ENCODE measurements at regions not wholly inside any gene's neighbourhood (a gene's known extent, or its start where the extent isn't known, plus 50 kb on each side); places are given as distances from the start of the nearest gene placed in this dataset.

DNA sequence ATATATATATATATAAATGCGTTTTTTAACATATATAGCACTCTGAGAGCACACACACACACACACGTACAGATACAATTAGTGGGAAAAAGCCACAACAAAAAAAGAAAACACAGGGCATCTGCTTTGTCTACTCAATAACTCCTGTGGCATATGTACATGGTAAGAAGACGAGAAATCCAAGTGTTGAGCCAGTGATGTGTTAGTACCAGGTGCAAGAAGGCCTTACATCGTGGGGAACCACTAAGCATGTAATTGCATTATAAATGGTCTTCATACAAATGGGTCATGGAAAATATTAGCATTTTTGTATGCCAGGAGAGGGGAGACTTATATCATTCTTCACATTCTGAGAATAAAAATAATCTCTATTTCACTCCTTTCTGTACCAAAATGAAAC is 62.7 kb upstream of the FAM47B start:
- Mint-ChIP-seq H3K4me3 (no peak overlapping the region), H3K27ac (no peak overlapping the region), H3K36me3 (ENCODE audit: low read depth) (no peaks in the 10 kb centered on the region), H3K27me3 (ENCODE audit: insufficient read depth) (no peaks in the 10 kb centered on the region), H3K4me1 (no peaks in the 10 kb centered on the region), H3K9me3 (no peaks in the 10 kb centered on the region)
- no peak for TF ChIP-seq CTCF (conservative IDR thresholded peaks at IDR 0.05)
- DNase-seq = no peak
- Histone ChIP-seq H3K36me3 (ENCODE audit: control insufficient read depth, insufficient read depth, low read length) (no peaks in the 10 kb centered on the region), H3K9me3 (ENCODE audit: control insufficient read depth, low read length) (no peaks in the 10 kb centered on the region), H3K27me3 (ENCODE audit: control insufficient read depth, insufficient read depth, low read length, poor library complexity, severe bottlenecking) (no peaks in the 10 kb centered on the region), H3K9ac (ENCODE audit: extremely low read depth, low read length, poor library complexity, severe bottlenecking) (no peak overlapping the region), H3K4me1 (ENCODE audit: control insufficient read depth, insufficient read depth, low read length) (no peaks in the 10 kb centered on the region), H3K4me3 (ENCODE audit: low read length) (no peak overlapping the region), H3K27ac (ENCODE audit: low read depth, low read length) (no peak overlapping the region)
- 80 to 100% methylated on average over 2 of the region's 4 CpGs for WGBS, 2 experiments (ENCODE audit: insufficient coverage in 1 of 2, insufficient read length in 1 of 2)

DNA sequence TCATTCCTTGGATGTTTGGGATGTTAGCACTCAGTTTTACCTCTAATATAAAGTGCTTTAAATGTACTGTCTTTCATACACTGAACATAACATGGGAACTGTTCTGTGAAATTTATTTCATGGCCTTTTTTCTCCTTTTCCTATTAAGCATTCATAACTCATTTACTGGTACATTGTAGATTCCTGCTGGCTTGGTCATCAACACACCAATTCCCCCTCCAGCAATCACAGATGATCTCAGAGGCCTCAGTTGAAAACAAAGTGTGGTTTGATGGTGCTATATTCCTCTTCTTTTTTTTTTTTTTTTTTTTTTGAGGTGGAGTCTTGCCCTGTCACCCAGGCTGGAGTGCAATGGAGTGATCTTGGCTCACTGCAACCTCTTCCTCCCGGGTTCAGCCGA is 61.9 kb upstream of the FAM47B start:
- Mint-ChIP-seq H3K4me1 (no peaks in the 10 kb centered on the region), H3K4me3 (no peak overlapping the region), H3K9me3 (no peaks in the 10 kb centered on the region), H3K36me3 (ENCODE audit: low read depth) (no peaks in the 10 kb centered on the region), H3K27ac (no peak overlapping the region), H3K27me3 (ENCODE audit: insufficient read depth) (no peaks in the 10 kb centered on the region)
- Histone ChIP-seq H3K27ac (ENCODE audit: low read depth, low read length) (no peak overlapping the region), H3K27me3 (ENCODE audit: control insufficient read depth, insufficient read depth, low read length, poor library complexity, severe bottlenecking) (no peaks in the 10 kb centered on the region), H3K9ac (ENCODE audit: extremely low read depth, low read length, poor library complexity, severe bottlenecking) (no peak overlapping the region), H3K36me3 (ENCODE audit: control insufficient read depth, insufficient read depth, low read length) (no peaks in the 10 kb centered on the region), H3K9me3 (ENCODE audit: control insufficient read depth, low read length) (no peaks in the 10 kb centered on the region), H3K4me1 (ENCODE audit: control insufficient read depth, insufficient read depth, low read length) (no peaks in the 10 kb centered on the region), H3K4me3 (ENCODE audit: low read length) (no peak overlapping the region)
- TF ChIP-seq CTCF (conservative IDR thresholded peaks at IDR 0.05) = no peak
- no peak for DNase-seq
- 83 to 100% methylated on average over 1 to 2 of the region's 2 CpGs for WGBS, 2 experiments (ENCODE audit: insufficient coverage in 1 of 2, insufficient read length in 1 of 2)

DNA sequence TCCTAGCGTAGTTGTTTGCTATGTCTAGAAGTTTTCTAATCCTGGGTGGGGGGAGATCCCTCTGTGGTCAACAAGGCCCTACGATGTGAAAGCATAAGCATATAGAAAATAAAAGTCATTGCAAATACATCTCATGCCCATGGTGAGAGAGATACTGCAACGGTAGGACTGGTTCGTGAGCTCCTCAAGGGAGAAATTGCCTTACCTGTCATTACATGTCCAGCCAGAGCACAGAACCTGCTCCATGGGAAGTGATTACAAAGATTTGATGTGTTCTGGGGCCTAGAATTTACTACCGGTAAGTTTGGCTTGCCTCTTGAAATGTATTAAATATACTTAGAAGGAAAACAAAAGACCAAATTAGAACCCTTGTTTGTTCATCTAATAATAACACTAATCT is 60.9 kb upstream of the FAM47B start:
- H3K4me3 ChIP-seq (ENCODE audit: low read length) = no peak overlapping the region
- H3K9me3 Mint-ChIP-seq = no peaks in the 10 kb centered on the region
- no peak overlapping the region for H3K9ac ChIP-seq (ENCODE audit: extremely low read depth, low read length, poor library complexity, severe bottlenecking)
- H3K27me3 ChIP-seq (ENCODE audit: control insufficient read depth, insufficient read depth, low read length, poor library complexity, severe bottlenecking) = no peaks in the 10 kb centered on the region
- H3K9me3 ChIP-seq (ENCODE audit: control insufficient read depth, low read length) = no peaks in the 10 kb centered on the region
- no peak overlapping the region for H3K4me3 Mint-ChIP-seq
- DNase-seq = no peak
- H3K27ac ChIP-seq (ENCODE audit: low read depth, low read length) = no peak overlapping the region
- 89% methylated on average over 3 of the region's 5 CpGs; no CpG with 5 or more reads in 1 of the 2 experiments for WGBS, 2 experiments (ENCODE audit: insufficient coverage in 1 of 2, insufficient read length in 1 of 2)
- no peaks in the 10 kb centered on the region for H3K27me3 Mint-ChIP-seq (ENCODE audit: insufficient read depth)
- H3K4me1 Mint-ChIP-seq = no peaks in the 10 kb centered on the region
- H3K27ac Mint-ChIP-seq = no peak overlapping the region
- TF ChIP-seq CTCF (conservative IDR thresholded peaks at IDR 0.05) = no peak
- H3K36me3 ChIP-seq (ENCODE audit: control insufficient read depth, insufficient read depth, low read length) = no peaks in the 10 kb centered on the region
- no peaks in the 10 kb centered on the region for H3K36me3 Mint-ChIP-seq (ENCODE audit: low read depth)
- no peaks in the 10 kb centered on the region for H3K4me1 ChIP-seq (ENCODE audit: control insufficient read depth, insufficient read depth, low read length)
